Putamen (tissue), 1 donor: ENCODE measurements at regions not wholly inside any gene's neighbourhood (a gene's known extent, or its start where the extent isn't known, plus 50 kb on each side); places are given as distances from the start of the nearest gene placed in this dataset.

Experiments used
- DNase-seq: peaks from one replicate; pipeline ENCODE4 v3.0.0-alpha.2; 2016; ENCODE audit warnings: low spot score

DNA sequence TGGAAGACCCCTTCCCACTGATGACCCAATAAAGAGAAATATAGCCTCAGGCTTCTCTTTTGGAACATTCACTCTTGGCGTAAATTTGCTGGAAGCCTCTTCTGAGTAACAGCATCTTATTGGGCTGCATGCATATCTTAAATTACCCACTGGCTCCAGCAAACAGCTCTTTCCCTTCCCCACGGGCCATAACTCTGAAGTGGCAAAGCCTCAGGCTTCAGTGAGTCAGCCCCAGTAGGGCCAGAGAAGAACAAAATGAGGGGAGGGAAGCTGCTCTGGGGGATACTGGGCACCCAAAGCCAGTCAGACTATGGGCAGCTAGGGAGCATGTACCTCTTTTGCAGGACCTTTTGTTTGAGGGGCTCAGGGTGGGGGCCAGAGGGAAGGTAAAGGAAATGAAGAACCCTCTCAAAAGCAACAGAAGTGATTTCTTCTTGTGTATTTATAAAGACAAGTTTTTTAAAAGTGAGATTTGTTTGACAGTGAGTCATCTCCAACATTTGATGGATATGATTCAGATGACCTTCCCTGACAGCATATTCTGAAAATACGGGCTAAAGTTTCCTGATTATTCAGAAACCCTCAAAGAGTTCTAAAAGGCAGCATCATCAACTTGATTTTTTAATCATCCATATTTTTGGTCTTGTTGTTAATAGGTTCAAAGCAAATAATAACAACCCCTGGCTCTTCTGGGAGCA, 203.4 kb downstream of the KIF18A start:
- no peak for DNase-seq

DNA sequence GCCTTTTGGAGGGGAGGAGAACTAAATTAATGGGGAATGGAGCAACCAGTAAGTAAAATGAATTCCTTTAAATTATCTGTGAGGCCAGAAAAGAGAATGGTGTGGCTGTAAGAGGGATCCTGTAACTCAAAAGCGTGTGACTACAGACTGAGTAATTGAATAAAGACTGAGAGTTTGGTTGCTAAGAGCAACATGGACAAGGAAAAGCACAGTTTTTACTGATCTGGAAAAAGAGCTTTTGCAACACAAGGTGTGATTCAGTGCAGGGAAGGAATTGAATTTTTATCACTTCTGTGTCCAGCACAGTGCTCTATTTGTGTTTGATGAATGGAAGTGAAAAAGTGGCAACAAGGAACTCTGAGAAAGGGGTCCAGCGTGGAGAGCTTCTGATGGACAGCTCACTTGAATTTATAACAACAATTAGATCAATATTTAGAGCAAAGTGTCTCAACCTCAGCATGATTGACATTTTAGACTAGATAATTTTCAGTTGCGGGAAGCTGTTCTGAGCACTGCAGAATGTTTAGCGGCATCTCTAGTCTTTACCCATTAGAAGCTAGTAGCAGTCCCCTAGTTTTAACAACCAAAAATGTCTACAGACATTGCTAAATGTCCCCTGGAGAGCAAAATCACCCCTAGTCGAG, 202.8 kb upstream of the BDNF start:
- no peak for DNase-seq

DNA sequence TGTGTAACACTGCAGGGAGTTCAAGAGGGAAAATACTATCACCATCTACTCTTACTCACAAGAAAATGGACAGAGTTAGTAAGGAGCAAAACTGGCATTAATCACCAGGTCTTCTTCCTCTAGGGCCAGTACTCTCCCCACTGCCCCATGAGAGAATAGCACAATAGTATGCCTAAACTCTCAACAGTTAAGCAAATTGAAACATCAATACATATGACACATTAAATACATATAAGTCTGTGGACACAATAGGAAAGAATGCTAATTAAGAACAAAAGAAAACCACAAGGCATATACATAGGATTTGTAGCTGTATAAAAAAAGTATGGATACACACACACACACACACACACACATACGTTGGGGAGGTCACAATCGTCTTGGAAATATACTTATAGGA, 197.9 kb upstream of the BDNF start:
- no peak for DNase-seq

DNA sequence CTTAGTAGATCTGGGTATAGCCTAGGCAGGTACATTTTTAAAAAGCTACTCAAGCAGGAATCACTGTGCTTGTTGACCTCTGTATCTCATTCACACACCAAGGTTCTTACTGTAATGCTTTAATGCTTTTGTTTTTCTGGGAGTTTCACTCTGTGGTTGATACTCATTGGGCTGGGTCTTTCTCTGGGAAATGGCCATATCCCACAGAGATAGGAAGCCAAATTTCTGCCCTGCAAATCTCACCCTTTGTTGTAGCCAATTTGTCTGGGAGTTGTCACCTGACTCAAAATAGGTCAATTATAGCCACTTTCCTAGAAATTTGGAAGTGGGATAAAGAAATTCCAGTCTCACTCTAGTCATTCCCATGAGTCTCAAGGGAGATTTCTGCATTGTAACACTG, 195.8 kb upstream of the BDNF start:
- DNase-seq = no peak

DNA sequence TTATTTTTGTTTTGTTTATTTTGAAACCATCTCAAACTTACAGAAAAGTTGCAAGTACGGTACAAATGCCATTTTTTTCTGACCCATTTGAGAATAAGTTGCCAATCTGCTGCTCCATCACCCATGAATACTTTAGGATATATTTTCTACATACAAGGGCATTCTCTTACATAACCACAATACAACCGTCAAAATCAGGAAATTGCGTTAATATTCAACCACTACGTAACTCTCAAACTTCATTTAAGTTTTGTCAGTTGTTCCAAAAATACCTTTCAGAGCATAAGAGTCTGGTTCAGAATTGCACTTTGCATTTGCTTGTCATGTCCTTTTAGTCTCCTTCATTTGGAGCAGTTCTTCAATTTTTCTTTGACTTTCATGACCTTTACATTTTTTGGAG, 194.3 kb upstream of the BDNF start:
- DNase-seq = no peak

DNA sequence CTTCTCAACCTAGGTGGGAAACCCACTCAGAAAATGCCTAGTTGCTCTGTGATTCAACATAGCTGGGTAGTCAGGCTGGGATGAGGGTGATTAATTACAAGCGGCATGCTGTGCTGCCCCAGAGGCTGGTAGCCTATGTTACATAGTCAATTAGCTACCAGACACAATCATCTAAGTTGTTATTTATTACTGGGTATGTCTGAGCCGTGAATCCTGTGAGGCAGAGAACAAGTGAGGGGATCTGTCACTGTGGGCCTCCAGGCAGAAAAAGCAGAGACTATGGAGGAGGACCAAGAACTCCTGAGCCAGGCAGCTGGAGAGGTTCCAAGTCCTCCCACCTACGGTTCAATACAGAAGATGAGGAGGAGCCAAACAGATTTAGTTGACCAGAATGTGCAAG, 186.6 kb upstream of the BDNF start:
- no peak for DNase-seq

DNA sequence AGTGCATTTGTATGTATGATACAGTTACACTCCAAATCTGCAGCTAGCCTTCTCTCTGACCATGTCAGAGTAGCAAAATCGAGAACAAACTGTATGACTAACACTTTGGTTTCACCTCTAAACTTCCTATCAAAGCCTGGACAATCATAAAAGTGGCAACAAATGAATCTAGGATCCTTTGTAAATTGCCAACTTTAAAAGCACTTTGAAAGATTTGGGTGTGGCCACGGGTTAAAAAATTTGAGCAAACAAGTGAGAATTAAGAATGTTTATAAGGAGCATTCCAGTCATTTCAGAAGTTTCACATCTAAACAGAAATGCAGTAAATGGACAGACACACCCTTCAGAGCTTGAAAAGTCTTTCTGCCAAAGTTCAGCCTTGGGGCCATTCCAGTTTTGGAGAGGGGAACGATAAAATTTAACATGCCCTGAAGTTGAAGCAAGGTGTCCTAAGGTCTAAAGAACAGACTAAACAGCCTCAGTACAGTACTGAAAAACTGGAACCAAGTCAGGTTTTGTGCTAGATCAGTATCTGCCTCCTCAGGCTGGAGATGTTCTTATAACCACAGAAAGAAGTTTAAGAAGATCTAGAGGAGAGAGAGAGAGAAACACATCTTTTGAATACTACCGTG, 181.9 kb upstream of the BDNF start:
- no peak for DNase-seq

DNA sequence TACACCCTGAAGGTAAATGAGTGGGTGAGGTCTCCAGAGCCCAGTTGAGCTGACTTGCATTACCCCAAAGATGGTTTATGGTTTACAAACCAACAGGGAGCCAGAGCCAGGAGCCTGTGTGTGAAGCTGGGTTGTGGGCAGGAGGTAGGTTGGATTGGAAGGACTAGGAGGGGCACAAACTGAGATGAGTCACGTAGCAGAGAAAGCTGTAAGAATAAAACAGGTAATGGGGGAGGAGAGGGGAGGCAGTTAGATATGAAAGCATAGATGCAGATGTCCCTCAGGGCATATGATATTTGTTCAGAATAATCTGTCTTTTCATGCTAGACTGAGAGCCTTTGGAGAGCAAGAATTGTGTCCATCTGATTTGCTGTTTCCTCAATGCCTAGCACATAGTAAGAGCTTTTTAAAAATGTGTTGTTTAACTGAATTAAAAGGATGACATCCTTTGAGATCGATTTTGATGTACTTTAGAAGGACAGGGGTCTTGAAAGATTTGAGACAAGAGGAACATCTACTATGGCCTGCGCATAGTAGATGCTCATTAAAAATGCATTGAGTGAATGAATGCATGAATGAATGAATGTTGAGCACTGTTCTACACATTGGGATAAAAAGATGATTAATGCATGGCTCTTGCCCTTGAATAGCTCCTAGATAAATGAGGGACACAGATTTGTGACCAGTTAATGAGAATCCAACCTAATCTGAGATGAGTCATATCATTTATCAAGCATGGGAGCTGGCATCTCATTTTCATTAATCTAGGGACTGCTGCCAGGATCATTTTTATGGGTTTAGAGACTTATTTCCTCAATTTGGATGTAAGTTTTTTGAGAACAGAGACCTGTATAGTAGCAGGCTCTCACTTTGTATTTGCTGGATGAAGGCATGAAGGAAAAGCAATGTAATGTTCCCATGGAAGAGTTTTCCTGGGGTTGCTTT, 175.8 kb upstream of the BDNF start:
- no peak for DNase-seq

DNA sequence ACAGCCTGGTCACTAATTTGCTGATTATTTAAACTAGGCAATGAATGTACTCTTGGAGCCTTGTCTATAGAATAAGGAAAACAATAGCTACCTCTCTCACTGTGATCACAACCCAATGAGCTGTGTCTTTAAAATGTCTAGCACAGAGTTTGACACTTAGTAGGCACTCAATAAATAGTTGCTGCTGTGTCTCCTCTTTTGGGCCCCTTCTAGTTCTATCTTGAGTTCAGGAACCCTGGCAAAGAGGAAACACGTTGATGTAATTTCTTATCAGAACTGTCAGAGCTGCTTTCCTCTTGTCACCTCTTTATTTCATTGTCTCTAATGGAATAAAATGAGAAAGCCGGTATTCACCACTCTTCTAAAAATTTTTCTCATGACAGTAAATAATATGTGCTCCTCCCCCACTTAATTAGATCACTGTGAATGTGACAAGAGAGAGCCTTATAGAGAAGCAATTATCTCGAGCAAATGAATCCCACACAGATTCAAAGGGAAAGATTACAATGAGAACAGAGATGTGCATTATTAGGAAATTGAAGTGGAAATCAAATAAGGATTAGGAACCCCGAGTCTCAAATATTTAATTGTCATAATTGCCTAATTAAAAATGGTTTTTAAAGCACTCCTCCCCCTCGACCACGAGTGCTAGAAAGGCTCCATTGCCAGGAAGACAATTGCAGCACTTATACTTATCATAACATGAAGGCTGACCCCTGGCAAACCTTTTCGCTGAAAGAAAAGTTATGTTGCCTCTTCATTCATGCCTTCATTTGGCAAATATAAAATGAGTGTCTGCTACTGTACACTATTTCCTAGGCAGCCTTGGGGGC, 175.0 kb upstream of the BDNF start:
- DNase-seq = peak; percentile 35

DNA sequence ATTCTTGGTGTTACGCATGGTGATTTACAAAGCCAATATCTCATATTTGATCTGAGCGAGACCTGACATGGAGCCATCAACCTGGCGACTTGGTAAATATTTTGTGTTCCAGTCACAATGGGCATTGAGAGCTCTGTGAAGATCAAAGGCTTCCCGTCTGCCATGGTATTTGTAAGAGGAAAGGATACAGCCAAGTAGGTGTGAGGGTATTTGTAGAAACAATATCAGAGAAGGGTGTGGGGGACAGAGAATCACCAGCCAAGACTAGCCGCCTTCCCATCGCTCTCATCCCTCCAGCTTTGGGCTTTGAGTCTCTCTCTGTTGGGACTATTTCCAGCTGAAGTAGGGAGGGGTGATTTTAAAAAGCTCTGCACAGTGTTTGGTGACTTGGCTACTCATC, 173.4 kb upstream of the BDNF start:
- no peak for DNase-seq

DNA sequence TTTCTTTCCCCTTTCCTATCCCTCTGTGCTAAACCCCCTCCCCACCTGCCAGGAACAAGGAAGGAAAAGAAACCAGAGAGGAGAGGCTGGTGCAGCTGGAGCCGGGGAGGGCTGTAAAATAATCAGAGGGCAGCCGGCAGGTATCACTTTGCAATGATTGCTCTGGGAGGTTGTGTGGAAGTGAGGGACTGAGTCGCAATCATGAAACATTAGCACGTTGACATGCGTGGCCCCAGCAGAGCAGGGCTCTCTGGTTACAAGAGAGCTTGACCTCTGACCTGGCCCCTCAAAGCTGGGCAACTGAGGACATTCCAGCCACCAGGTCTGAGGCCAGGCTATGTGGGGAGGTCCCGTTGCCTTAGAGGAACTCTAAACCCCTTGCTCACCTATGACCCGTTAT, 170.8 kb upstream of the BDNF start:
- no peak for DNase-seq

DNA sequence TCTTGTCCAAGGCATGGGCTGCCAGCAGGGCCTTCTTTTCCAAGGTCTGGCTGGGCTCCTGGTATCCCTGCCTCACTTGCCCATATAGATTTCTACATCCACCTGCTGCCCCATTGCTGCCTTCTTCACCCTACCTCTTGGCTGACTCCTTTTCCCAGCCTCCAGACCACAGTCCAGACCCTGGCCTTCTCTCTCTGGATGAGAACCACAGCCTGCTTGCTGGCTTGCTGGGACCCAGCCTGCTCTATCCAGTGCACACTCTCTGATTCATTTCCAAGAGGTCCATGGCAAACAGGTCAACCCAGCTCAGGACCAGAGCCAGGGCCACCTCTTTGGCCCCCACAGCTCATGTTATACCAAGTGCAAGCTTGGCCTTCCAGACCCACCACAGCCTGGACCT, 169.4 kb upstream of the BDNF start:
- DNase-seq = no peak

DNA sequence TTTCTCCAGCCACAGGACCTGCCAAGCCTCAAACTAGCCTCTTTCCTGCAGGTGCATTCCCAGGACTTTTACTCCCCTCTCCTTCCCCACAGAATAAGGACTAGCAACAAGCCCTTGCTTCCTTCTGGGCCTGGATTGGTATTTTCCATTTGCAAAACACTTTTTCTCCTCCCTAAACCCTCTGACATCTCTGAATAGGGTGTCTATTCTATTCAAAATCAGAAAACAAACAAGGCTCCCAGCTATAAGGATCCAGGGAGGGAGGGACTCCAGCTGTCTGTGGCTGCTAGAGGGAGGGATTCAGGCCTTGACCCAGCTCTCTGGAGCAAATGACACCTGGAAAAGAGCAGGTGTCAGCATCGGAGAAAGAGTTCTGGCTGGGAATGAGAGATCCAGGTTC, 168.5 kb upstream of the BDNF start:
- no peak for DNase-seq

DNA sequence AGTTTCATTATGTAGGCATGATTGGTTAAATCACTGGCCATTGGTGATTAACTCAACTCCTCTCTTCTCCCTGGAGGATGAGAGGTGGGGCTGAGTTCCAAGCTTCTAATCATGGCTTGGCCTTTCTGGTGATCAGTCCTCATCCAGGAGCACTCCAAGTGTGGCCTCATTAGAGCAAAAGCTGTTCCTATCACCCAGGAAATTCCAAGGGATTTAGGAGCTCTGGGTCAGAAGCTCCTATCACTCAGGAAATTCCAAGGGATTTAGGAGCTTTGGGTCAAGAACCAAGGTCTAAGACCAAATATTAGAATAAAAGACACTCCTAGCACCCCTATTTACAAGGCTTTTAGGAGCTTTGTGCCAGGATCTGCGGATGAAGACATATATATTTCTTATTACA, 168.0 kb upstream of the BDNF start:
- no peak for DNase-seq

DNA sequence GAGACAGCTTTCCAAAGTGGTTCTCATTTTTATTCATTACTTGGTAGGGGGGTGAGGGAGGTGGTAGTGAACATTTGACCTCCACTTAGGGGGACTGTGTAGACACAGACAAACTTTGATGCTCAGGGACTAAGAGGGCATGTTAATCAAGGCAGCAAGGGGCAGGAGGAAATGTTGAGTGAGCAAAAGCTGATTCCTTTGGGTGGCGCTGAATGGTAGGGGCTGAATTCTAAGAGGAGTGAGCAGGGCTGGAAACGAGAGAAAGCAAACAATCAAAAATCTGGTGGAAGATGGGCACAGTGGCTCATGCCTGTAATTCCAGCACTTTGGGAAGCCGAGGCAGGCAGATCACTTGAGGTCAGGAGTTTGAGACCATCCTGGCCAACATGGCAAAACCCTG, 164.8 kb upstream of the BDNF start:
- no peak for DNase-seq

DNA sequence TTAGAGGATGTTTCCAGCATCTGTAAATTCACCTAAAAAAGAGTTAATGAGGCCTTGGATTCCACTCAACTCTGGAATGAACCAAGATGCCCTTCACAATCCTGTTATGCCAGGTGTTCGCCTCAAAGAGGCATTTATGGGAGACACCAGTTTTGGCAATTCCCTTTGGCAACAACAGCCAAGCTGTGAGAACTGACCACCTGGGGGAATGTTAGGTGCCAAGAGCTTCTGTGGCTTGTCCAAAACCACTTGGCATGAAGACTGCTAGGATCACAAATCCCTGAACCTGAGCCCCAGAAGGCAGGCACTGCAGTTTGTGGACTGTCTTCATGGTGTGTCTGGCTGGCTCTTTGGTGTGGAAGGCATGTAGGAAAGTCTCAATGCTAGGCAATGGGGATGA, 164.4 kb upstream of the BDNF start:
- DNase-seq = no peak

DNA sequence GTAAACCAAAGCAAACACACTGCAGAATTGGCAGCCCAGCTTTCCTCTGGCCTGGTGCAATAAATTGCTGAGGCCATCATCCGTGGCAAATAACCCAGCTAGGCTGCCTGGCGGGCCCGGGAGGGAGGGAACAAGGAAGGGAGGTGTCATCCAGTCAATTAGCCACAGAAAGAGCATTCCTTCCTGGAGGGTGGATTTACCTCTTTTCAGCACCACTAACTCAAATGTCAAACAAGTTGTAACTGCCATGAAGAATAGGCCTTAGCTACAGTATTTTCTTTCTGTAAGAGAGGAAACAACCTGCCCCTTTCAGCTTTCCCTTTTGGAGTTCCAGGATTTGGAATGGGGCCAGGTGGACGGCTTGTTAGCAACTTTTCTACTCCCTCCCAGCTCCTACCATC, 163.8 kb upstream of the BDNF start:
- DNase-seq = no peak

DNA sequence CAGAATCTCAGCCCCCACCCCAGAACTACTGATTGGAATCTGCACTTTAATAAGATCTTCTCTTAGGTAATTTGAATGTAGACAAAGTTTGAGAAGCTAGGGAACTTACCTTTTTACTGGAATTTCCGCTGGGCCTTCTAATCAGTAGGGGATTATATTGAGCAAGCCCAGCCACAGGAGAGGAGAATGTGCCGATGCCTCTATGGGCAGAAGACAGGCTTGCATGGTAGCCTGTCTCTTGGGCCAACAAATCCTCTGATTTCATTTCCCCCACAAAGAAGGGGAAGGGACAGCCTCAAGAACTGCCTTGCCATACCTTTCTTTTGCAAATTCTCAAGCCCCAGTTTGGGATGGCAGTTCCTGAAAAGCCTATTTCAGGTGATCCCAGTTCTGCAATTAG, 163.4 kb upstream of the BDNF start:
- no peak for DNase-seq

DNA sequence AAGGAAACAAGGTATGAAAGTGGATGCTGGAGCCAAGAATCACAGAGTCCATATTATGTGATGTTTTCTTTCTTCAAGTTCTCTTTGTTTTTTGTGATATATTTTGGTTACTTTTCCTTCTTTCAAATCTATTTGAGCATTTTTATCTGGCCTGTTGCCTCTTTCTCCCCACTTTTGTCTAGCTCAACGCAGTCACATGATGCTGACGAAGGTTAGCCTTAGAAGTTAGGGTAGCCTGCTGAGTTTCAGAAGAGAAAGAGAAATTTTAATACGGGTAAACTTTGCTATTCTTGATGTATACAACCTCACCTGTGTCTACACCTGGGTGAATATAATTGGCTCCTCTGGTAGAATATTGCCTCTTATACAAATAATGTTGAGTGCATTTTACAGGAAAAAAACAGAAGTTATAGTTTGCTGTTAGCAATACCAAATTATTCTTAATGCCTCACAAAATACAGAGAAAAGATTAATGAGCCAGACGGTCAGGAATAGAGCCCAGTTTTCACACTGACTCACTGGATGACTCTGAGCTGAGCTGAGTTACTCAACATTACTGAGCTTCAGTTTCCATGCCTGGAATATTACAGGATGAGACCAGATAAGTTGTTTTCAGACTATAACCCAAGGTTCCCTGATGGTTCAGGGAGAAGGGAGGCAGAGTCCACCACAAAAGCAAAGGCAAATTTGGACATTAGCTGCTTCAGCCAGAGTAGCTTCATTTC, 161.6 kb upstream of the BDNF start:
- no peak for DNase-seq

DNA sequence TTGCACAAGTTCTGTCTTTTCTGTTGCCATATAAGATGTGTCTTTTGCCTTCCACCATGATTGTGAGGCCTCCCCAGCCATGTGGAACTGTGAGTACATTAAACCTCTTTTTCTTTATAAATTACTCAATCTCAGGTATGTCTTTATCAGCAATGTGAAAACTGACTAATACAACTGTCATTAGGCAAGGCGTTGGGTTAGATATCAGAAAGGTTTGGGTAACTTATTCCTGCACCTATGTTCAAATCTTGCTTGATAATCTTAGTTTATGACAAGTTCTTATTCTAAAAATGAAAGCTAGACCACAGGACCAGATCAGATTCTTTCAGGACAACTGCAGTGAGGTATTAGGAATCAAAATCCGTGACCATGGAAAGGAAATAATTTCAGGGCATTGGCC, 160.6 kb upstream of the BDNF start:
- no peak for DNase-seq

DNA sequence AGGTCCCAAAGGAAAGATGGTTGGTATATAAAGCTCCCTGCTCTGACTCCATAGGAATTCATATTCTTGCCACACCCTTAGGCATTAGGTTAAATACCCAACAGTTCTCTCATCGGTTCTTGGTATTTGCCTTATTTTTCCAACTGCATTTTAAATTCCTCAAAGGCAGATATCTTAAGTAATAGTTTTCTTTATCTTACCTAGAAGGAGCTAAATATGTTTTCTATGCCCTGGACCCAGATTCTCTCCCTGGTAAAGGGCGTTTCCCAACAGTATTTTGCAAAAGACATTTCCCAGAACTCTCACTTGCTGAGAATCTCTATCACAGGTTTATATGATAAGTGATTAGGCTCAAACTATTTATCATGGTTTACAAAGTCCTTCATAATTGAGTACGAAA, 158.6 kb upstream of the BDNF start:
- DNase-seq = no peak
